ENCODE measurements at regions not wholly inside any gene's neighbourhood (a gene's known extent, or its start where the extent isn't known, plus 50 kb on each side); places are given as distances from the start of the nearest gene placed in this dataset.

GRCh38 chr5:6838736-6839135 lies 125.5 kb downstream of the TENT4A start:
- TF ChIP-seq YY1 (IDR thresholded peaks at IDR 0.05; ENCODE audit: insufficient read depth, insufficient read length): no peak
- no peak for TF ChIP-seq ZNF274 (IDR thresholded peaks at IDR 0.05; ENCODE audit: low read depth, low read length)
